HG03442 (cell line): ENCODE measurements at regions not wholly inside any gene's neighbourhood (a gene's known extent, or its start where the extent isn't known, plus 50 kb on each side); places are given as distances from the start of the nearest gene placed in this dataset.

Experiments
- ATAC-seq: cut with Tn5 transposase; IDR thresholded peaks from one replicate; pipeline ENCODE4 v1.9.1; 2021; ENCODE audit warnings: mild to moderate bottlenecking, moderate library complexity; ENCODE audit not compliant: unreplicated experiment

- ATAC-seq, result no peak
Observed at GRCh38 chr14:38526826-38527501, 271.1 kb upstream of the CLEC14A start.

DNA sequence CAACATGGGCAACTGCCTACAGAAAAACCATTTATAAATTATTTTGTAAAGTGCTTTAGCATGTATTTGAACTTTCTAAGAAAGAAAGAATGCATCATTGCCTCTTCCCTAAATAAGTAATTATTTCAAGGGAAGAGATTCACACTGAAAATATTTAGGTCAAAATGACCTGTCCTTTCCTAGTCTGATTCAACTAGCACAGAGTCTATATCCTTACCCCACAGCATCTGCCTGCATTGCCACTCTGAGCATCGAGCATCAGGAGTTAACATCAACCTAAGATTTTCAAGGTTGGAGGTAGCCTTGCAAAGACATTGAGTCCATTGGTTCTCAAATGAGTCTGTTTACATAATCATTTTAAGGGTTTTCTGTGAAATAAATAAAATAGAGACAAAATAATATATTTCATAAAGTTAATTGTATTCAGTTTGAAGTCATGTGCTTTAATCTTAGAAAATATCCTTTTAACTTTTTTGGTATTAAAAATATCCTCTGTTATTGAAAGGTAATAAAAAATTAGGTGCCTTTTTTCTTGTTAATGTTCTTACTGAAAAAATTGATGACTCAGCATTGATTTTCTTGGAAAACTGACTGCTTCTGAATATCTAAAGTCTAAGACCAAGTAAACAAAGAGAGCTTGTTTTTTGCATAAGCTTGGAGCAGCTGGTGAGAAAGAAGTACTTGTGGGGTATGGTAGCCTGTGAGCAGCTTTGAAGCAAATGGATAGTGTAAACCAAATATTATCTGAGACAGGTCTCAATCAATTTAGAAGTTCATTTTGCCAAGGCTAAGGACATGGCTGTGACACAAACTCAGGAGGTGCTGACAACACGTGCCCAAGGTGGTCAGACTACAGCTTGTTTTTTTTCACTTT is 269.0 kb upstream of the CLEC14A start:
- no peak for ATAC-seq

- no peak for ATAC-seq
Observed at GRCh38 chr14:38522724-38523123, 266.8 kb upstream of the CLEC14A start.

DNA sequence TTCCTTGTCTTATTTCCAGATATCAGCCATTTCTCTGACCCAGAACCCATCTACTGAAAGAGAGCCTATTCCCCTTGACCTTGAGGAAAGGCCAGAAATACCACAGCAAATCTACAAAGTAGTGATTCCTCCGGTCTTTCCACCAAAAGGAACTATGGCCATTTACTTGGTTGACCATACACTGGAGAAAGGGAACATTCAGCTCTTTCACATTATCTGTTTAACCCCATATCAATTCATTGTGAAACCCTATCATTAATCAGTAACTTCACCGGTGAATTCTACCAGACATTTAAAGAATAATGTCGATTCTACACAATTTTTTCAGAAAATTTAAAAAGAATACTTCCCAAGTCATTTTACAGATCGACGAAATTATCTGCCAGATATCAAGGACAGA is 265.7 kb upstream of the CLEC14A start:
- no peak for ATAC-seq

DNA sequence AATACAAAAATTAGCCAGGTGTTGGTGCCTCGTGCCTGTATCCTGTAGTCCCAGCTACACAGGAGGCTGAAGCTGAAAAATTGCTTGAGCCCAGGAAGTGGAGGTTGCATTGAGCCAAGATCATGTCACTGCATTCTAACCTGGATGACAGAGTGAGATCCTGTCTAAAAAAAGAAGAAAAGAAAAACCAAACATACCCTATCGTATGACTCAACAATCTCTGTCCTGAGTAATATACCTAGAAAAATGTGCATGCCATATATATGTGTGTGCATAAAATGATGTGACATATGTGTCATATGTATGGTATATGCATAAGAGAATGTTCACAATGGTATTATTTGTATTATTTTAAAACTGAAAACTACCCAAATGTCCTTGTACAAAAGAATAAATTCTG is 261.5 kb upstream of the CLEC14A start:
- ATAC-seq, result no peak

DNA sequence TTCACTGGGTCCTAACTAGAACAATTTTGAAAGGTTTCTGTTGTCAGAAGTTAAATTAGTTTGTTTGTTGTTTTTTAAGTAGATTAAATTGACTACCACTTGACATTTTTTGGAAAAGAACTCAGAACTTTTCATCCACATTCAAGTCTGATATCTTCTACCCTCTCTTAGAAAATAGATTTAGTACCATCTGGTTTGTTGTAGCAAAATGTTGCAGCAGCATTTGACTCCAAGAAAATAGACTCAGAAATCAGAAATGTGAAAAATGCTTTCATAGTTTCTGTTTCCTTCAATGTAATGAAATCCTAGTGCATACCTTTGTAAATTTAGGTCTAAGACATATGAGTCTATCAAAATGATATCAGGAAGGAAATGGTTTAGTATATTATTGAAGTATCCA is 256.3 kb upstream of the CLEC14A start:
- no peak for ATAC-seq

DNA sequence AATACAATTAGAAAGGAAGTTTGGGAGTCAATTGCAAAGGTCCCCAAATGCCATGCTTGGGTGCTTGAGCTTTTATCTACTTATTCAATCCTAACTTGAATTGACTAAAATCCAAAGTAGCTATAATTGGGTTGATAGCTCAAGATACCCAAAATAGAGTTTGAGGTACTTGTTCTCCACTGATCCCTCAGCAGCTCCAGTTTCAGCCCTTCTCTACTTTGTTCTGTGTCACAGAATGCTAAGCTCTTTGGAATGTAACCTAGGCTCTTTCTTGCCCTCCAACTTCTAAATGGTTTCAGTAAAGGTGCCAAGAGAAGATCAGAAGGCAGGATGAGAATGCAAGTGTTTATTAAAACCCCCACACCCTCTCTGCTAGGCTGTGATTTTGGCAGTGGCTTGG is 251.4 kb upstream of the CLEC14A start:
- no peak for ATAC-seq

DNA sequence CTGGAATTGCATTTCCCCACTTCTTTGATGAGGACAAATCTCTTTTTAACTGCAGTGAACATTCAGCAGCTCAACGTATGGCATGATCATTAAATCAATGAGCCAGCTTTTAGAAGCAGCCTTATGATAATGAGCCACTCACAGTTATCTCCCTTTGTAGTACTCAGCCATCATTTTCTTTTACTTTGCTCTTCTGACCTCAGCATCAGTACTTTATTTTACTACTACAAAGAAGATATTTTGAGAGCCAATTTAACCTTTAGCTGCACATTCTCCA is 250.0 kb upstream of the CLEC14A start:
- ATAC-seq, result no peak

DNA sequence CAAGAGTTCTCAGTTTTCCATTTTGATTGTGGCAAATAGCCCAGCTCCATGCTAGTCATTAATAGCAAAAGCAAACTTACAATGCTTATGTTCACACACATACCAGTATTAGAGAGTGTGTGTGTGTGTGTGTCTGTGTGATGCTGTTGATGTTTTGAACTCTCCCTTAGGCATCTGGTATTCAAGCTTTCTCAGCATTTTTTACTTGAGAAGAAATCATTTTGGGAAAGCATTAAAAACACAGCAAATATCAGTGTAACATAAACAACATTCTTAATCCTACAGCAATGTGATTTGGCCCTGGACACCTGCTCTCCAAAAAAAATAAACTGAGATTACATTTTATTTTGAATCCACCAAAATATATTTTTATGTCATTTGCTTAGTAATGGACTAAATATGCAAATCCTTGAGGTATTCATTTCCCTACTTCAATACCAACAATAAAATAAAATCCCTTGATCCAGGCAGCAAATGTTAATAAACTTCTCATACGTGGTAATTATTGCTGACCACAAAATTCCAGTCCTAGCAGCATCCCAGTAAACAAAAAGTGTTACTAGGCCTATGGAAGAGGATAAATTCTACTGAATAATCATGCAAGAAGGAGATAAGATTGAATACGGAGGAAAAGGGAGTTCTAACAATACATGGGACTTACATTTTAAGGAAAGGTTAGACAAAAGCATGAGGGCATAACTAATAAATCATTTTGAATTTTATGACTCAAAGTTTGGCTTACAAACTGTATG is 249.5 kb upstream of the CLEC14A start:
- no peak for ATAC-seq

DNA sequence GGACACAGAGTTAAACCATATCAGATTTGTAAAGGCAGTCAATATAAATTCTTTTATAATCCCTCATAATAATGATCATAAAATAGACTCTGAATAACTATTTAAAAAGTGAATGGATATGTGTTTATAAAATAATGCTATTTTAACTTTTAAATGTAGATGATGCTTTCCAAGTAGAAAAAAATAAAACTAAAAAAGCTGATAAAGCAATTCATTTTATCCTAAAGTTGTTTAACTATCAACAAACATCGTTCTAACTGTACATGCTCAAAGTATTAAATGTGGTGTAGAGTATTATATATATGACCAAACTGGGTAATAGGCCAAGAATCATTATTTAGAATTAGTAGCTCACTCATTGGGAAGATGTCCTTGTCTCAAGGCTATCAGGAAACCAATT is 248.3 kb upstream of the CLEC14A start:
- ATAC-seq, result no peak

DNA sequence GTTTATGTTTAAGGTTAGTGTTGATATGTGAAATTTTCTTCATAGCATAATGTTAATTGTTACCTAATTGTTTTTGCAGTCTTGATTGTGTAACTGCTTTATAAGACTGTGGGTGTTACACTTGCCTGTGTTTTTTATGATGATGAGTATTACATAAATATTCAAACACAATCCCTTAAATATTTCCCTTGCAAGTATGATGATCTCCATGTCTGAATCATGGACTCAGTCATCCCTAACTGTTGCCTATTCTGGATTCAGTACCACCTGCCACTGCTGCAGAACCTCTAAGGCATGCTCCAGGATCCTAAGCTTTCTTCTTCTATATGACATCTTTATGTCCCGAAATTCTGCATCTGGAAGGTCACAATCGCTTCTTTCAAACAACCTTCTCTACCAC is 246.3 kb upstream of the CLEC14A start:
- ATAC-seq, result no peak

DNA sequence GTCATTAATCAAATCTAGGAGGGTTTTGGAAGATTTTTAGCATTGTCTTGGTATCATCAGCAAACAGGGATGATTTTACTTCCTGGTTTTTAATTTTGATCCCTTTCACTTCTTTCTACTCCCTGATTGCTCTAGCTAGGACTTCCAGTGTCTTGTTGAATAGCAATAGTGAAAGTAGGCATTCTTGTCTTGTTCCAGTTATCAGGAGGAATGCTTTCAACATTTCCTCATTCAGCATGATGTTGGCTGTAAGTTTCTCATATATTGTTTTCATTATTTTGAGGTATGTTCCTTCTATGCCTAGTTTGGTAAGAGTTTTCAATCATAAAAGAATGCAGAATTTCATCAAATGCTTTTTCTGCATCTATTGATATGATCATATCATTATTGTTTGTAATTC is 244.2 kb upstream of the CLEC14A start:
- no peak for ATAC-seq

DNA sequence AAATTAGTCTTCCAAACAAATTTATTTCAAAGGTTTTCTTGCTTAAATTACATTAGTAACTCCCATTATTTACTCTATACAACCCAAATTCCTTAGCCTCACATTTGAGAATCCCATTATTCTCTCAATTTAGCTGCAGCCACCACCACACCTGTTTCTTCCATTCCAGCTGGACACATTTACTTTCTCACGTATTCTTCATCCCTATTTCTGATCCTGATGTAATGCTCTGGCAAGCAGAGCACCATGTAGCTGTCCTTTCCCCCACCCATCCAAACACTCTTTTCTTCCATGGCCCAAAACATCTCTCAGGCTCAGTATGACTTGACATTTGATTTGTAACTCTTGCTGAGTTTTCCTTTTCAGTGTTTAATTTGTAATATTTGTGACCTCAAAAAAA is 240.2 kb upstream of the CLEC14A start:
- ATAC-seq, result no peak

DNA sequence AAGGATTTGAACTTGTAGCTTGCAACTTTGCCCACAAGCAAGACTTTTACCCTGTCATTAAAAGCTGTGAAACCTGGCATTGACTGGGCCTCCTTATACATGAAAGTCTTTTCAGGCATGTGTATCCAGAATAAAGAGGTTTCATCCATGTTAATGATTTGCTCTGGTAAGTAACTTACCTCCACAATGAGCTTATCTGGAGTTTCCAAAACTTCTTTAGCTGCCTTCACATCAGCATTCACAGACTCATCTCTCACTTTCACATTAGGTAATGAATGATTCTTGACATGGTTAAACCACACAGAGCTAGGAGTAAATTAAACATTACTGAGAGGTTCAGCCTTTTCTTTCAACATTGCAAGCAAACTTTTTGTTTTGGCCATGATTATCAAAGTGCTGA is 234.4 kb upstream of the CLEC14A start:
- ATAC-seq, result peak; percentile 73

- ATAC-seq, result no peak
Observed at GRCh38 chr14:38485026-38485425, 229.1 kb upstream of the CLEC14A start.

DNA sequence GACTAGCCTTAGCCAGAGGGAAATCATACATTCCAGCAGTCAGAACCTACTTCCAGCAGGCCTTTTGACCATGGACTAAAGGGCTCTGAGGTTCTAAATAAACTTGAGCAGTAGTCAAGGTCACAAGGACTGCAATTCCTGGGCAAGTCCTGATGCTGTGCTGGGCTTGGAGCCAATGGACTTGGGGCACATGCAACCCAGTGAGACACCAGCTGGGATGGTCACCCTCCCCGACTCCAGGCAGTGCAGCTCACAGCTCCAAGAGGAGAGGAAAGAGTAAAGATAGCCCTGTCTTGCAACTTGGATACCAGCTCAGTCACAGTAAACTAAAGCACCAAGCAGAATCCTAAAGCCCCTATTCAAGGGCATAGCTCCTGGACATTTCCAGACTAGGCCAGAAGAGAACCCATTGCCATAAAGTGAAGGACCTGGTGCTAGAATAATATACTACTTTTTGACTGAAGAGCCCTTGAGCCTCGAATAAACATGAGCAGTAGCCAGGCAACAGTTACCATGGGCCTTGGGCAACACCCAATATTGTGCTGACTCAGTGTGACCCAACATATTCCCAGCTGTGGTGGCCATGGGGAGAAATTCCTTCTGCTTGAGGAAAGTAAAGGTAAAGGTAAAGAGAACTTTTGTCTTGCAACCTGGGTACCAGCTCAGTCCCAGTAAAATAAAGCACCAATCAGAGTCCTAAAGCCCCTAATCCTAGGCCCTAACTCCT is 226.2 kb upstream of the CLEC14A start:
- ATAC-seq, result no peak

DNA sequence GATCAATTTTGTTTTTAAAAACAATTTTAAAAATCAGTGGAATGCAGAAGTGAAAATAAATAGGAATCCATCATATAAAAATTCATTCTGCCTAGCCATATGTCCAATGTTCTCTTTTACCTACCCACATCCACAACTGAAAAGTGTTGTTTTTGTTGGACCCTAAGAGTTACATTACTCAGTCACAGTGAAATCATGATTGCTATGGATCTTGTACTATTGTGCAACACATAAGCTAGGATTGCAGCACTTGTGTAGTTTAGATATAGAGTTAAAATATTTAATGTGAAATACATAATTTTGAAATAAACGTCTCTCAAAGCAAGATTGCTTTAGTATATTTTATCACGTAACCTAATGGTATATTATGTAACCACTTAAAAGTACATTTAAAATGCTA is 213.3 kb upstream of the CLEC14A start:
- no peak for ATAC-seq

DNA sequence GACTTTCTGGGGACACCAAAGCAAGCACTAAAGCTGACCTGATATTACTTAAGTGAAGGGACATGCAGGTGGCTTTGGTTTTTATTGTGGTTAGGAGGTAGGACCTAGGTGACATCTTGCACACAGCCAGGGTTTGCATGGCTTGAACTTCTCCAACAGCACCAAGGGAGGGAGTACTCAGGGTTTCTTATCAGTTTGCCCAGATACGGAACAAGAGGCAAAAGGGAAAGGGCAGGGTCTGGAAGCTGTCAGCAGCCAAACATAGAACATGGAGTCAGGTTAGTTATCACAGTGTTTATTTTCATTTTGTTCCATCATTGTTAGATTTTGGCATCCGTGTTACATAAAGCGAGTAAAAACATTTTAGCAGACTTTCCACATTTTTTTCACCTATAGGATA is 186.3 kb upstream of the CLEC14A start:
- ATAC-seq, result no peak

DNA sequence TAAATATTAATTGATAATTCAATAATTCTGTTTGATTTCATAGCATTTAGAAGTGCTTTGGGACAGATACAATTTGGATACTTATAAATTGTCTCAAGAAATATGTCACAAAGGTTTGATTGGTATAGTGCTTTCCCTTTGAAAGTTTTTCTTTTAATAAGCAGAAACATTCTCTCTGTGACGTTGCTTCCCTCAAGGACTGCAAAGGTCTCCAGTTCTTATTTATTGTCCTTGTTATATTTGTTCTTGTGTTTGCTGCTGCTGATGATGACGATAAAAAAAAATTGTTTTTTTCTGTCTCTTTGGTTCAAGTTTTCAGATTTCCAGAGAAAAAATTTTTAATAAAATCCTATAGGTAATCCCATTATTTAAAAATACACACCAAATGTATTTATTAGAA is 176.3 kb upstream of the CLEC14A start:
- ATAC-seq, result no peak

GRCh38 chr14:38431156-38431555 is 175.3 kb upstream of the CLEC14A start:
- no peak for ATAC-seq

GRCh38 chr14:38430522-38430921 is 174.6 kb upstream of the CLEC14A start:
- no peak for ATAC-seq
